ENCODE measurements at regions not wholly inside any gene's neighbourhood (a gene's known extent, or its start where the extent isn't known, plus 50 kb on each side); places are given as distances from the start of the nearest gene placed in this dataset.

DNA sequence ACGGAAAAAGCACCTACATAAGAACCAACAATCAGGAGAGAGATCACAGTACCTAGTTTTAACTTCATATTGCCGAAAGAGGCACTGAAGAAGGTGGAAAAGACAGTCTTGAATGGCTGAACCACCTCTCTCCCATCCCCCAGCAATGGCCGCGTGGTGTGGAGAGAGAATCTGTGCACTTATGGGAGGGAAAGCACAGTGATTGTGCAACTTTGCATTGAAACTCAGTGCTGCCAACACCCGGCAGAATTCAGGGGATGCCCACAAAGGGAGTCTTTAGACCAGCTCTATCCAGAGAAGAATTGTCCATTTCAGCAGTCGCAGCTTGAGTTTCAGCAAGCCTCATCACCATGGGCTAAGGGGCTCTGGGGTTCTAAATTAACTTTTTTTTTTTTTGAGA, 186.3 kb upstream of the USP25 start:
- no peak overlapping the region for H3K4me3 Mint-ChIP-seq (ENCODE audit: unreplicated experiment)
- TF ChIP-seq, protein P1, sequence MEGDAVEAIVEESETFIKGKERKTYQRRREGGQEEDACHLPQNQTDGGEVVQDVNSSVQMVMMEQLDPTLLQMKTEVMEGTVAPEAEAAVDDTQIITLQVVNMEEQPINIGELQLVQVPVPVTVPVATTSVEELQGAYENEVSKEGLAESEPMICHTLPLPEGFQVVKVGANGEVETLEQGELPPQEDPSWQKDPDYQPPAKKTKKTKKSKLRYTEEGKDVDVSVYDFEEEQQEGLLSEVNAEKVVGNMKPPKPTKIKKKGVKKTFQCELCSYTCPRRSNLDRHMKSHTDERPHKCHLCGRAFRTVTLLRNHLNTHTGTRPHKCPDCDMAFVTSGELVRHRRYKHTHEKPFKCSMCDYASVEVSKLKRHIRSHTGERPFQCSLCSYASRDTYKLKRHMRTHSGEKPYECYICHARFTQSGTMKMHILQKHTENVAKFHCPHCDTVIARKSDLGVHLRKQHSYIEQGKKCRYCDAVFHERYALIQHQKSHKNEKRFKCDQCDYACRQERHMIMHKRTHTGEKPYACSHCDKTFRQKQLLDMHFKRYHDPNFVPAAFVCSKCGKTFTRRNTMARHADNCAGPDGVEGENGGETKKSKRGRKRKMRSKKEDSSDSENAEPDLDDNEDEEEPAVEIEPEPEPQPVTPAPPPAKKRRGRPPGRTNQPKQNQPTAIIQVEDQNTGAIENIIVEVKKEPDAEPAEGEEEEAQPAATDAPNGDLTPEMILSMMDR (IDR thresholded peaks at IDR 0.05), result no peak
- DNase-seq (ENCODE audit: extremely low spot score, unreplicated experiment), result no peak
- H3K4me1 Mint-ChIP-seq (ENCODE audit: unreplicated experiment), result peaks cover 5% of the 10 kb centered on the region
- H3K9me3 Mint-ChIP-seq (ENCODE audit: unreplicated experiment), result no peaks in the 10 kb centered on the region
- H3K27me3 Mint-ChIP-seq (ENCODE audit: unreplicated experiment), result peaks cover 17% of the 10 kb centered on the region
- no peak overlapping the region for H3K27ac Mint-ChIP-seq (ENCODE audit: unreplicated experiment)
- no peaks in the 10 kb centered on the region for H3K36me3 Mint-ChIP-seq (ENCODE audit: unreplicated experiment)

DNA sequence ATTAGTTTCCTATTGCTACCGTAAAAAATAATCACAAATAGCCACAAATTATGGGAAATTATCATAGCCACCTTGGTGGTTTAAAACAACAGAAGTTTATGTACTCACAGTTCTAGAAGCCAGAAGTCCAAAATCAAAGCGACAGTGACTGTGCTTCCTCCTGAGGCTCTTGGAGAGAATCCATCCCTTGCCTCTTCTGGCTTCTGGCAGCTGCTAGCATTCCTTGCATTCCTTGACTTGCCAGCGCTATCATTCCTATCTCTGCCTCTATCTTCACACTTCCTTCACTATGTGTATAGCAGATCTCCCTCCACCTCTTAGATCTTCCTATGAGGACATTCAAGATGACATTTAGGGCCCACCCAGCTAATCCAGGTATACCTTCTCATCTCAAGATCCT, 180.1 kb upstream of the USP25 start:
- Mint-ChIP-seq H3K4me1 (ENCODE audit: unreplicated experiment) (no peaks in the 10 kb centered on the region), H3K4me3 (ENCODE audit: unreplicated experiment) (no peak overlapping the region), H3K27ac (ENCODE audit: unreplicated experiment) (no peak overlapping the region), H3K9me3 (ENCODE audit: unreplicated experiment) (no peaks in the 10 kb centered on the region), H3K36me3 (ENCODE audit: unreplicated experiment) (no peaks in the 10 kb centered on the region), H3K27me3 (ENCODE audit: unreplicated experiment) (peaks cover 14% of the 10 kb centered on the region)
- DNase-seq (ENCODE audit: extremely low spot score, unreplicated experiment), result no peak
- TF ChIP-seq, protein P1 (IDR thresholded peaks at IDR 0.05), result no peak

DNA sequence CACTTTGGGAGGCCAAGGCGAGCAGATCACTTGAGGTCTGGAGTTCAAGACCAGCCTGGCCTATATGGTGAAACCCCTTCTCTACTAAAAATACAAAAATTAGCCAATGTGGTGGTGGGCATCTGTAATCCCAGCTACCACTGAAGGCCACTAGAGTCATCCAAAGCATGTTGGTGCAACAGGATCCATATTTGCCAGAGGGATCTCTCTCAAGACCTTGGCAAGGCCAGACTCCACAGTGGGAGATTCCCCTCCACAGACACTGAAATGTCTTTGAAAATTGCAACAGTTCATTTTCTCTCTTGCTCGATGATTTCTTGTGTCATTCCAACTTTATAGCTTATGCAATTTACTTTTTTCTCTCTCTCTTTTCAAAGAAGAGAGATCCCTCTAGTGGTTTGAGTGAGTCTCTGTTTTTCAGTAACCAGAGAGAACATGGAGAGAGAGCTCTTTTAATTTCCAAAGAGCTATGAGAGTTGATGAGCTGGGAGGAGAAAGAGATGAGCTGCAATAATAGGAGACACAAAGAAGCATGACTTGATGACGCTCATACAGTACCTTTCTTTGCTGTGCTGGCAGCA, 176.8 kb upstream of the USP25 start:
- Mint-ChIP-seq H3K4me3 (ENCODE audit: unreplicated experiment) (no peak overlapping the region), H3K4me1 (ENCODE audit: unreplicated experiment) (no peaks in the 10 kb centered on the region), H3K36me3 (ENCODE audit: unreplicated experiment) (no peaks in the 10 kb centered on the region), H3K27me3 (ENCODE audit: unreplicated experiment) (peaks cover 9% of the 10 kb centered on the region), H3K9me3 (ENCODE audit: unreplicated experiment) (no peaks in the 10 kb centered on the region), H3K27ac (ENCODE audit: unreplicated experiment) (no peak overlapping the region)
- DNase-seq (ENCODE audit: extremely low spot score, unreplicated experiment), result no peak
- TF ChIP-seq, protein P1 (IDR thresholded peaks at IDR 0.05), result peak; percentile 44

DNA sequence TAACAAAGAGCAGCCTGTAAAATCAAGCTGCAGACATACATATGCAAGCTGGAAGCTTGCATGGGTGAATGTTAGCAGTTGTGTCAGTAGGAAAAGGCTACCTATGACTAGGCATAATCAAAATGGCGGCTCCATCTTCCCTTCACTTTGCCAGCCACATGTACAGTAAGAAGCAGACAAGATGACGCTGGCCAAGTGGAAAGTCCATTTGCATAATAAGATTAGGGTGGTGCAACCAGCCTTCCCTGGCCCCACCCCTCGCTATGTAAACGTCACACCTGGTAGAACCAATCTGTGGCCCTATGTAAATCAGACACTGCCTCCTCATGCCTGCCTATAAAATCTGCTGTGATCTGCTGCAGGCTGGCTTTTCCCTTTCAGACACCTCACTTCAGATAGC, 171.9 kb upstream of the USP25 start:
- Mint-ChIP-seq H3K27me3 (ENCODE audit: unreplicated experiment) (peaks cover 21% of the 10 kb centered on the region), H3K4me3 (ENCODE audit: unreplicated experiment) (no peak overlapping the region), H3K27ac (ENCODE audit: unreplicated experiment) (no peak overlapping the region), H3K9me3 (ENCODE audit: unreplicated experiment) (no peaks in the 10 kb centered on the region), H3K4me1 (ENCODE audit: unreplicated experiment) (no peaks in the 10 kb centered on the region), H3K36me3 (ENCODE audit: unreplicated experiment) (no peaks in the 10 kb centered on the region)
- TF ChIP-seq, protein P1 (IDR thresholded peaks at IDR 0.05), result no peak
- no peak for DNase-seq (ENCODE audit: extremely low spot score, unreplicated experiment)

DNA sequence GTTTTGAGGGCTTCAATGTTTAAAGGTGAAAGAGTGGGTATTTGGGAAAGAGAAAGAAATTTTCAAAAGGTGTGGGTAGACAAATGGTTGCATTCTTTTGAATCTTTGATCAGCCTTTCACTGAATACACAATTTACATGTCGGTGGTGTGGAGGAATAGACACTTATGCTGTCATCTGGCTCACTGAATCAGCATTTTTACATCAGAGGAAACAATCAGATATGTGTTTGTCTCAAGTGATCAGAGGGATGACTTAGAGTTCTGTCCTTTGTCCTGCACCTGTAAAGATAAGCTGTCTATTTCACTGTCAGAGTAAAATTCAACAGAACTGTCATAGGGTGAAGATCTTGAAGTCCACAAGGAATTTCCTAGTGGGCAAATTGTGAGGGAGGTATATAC, 170.9 kb upstream of the USP25 start:
- Mint-ChIP-seq H3K4me3 (ENCODE audit: unreplicated experiment) (no peak overlapping the region), H3K27ac (ENCODE audit: unreplicated experiment) (no peak overlapping the region), H3K36me3 (ENCODE audit: unreplicated experiment) (no peaks in the 10 kb centered on the region), H3K27me3 (ENCODE audit: unreplicated experiment) (peaks cover 18% of the 10 kb centered on the region), H3K4me1 (ENCODE audit: unreplicated experiment) (no peaks in the 10 kb centered on the region), H3K9me3 (ENCODE audit: unreplicated experiment) (no peaks in the 10 kb centered on the region)
- DNase-seq (ENCODE audit: extremely low spot score, unreplicated experiment), result no peak
- TF ChIP-seq, protein P1 (IDR thresholded peaks at IDR 0.05), result no peak
